Natural killer cell (primary cell): ENCODE measurements at regions not wholly inside any gene's neighbourhood (a gene's known extent, or its start where the extent isn't known, plus 50 kb on each side); places are given as distances from the start of the nearest gene placed in this dataset.

ENCODE experiments used
- ATAC-seq, 3 donors: fragments of 150-1000 bp in 2 of 3; fragments of 200-7000 bp in 1 of 3; cut with Tn5 transposase; 1 replicate in 1 of 3; 2 replicates in 2 of 3; pipeline ENCODE4 v1.10.0; 2021; ENCODE audit warnings: mild to moderate bottlenecking in 2 of 3, moderate library complexity in 2 of 3
- DNase-seq, 2 donors: peaks; one replicate each; pipeline versions ENCODE4 v3.0.0 to v3.0.0-alpha.2; 2013 to 2021; ENCODE audit warnings: mixed read lengths in 1 of 2
- H3K27ac ChIP-seq: one replicate; pipeline ENCODE4 v1.5.1; 2013; ENCODE audit warnings: mild to moderate bottlenecking, low read length
- H3K27me3 ChIP-seq: one replicate; pipeline ENCODE4 v1.6.1; 2013; ENCODE audit warnings: low read length; ENCODE audit not compliant: control insufficient read depth, insufficient read depth
- H3K36me3 ChIP-seq: one replicate; pipeline ENCODE4 v1.6.1; 2013; ENCODE audit warnings: low read length; ENCODE audit not compliant: control insufficient read depth, insufficient read depth
- H3K4me1 ChIP-seq: one replicate; pipeline ENCODE4 v1.6.1; 2013; ENCODE audit warnings: low read length; ENCODE audit not compliant: control insufficient read depth, insufficient read depth
- H3K4me3 ChIP-seq: one replicate; pipeline ENCODE4 v1.5.1; 2013; ENCODE audit warnings: low read length
- H3K9me3 ChIP-seq: one replicate; pipeline ENCODE4 v1.6.1; 2013; ENCODE audit warnings: low read length; ENCODE audit not compliant: control insufficient read depth, insufficient read depth
- H3K27ac Mint-ChIP-seq, 2 donors: one replicate each; pipeline ENCODE4 v1.8.0; 2022; ENCODE audit warnings: mild to moderate bottlenecking in 2 of 2, mixed read lengths in 2 of 2, moderate library complexity in 1 of 2
- H3K27me3 Mint-ChIP-seq, 2 donors: one replicate each; pipeline ENCODE4 v1.8.0; 2022; ENCODE audit warnings: low read depth in 2 of 2, mixed read lengths in 2 of 2
- H3K36me3 Mint-ChIP-seq: one replicate; pipeline ENCODE4 v1.8.0; 2022; ENCODE audit warnings: mixed read lengths
- H3K4me1 Mint-ChIP-seq, 2 donors: one replicate each; pipeline ENCODE4 v1.8.0; 2022; ENCODE audit warnings: mixed read lengths in 2 of 2
- H3K4me3 Mint-ChIP-seq: one replicate; pipeline ENCODE4 v1.8.0; 2022; ENCODE audit warnings: mild to moderate bottlenecking, moderate library complexity, mixed read lengths
- H3K9me3 Mint-ChIP-seq, 2 donors: one replicate each; pipeline ENCODE4 v1.8.0; 2022; ENCODE audit warnings: mixed read lengths in 2 of 2
- CTCF ChIP-seq: fragments of 200-600 bp; IDR thresholded peaks from one replicate; pipeline ENCODE4 v1.8.0; 2022; ENCODE audit warnings: antibody characterized with exemption
- WGBS: methylation state at CpG from one replicate; pipeline ENCODE4 v1.1.7; 2013; ENCODE audit warnings: missing lambda C conversion rate; ENCODE audit not compliant: insufficient coverage; 5-methylcytosine and 5-hydroxymethylcytosine counted together
- intact Hi-C: fragments of 100-400 bp; cut with micrococcal nuclease; formaldehyde crosslinking; loops from one replicate; pipeline ENCODE4 v1.14.2; 2022

- intact Hi-C loops = no loop called here
- no peaks in the 10 kb centered on the region for H3K36me3 Mint-ChIP-seq
- no peak for TF ChIP-seq CTCF
- no peak overlapping the region for H3K4me3 Mint-ChIP-seq
- no peak overlapping the region for H3K27ac Mint-ChIP-seq
- no peaks in the 10 kb centered on the region for H3K27me3 Mint-ChIP-seq
- DNase-seq (no peak), ATAC-seq (no peak)
- peaks cover 0 to 4% of the 10 kb centered on the region in 2 donors for H3K4me1 Mint-ChIP-seq
- no peaks in the 10 kb centered on the region for H3K4me1 ChIP-seq
- H3K27me3 ChIP-seq = no peaks in the 10 kb centered on the region
- H3K27ac ChIP-seq = no peak overlapping the region
- no peaks in the 10 kb centered on the region for H3K36me3 ChIP-seq
- H3K4me3 ChIP-seq = no peak overlapping the region
- H3K9me3 ChIP-seq = peaks cover 2% of the 10 kb centered on the region
- peaks cover 0 to 6% of the 10 kb centered on the region in 2 donors for H3K9me3 Mint-ChIP-seq
- WGBS = 100% methylated on average over 2 of the region's 4 CpGs
These were observed 111.8 kb upstream of the CYYR1 start for GRCh38 chr21:26684889-26685288.

GRCh38 chr21:26683996-26684395 is 110.9 kb upstream of the CYYR1 start:
- intact Hi-C loops = no loop called here
- H3K27me3 ChIP-seq = no peaks in the 10 kb centered on the region
- H3K36me3 Mint-ChIP-seq = no peaks in the 10 kb centered on the region
- no peaks in the 10 kb centered on the region for H3K36me3 ChIP-seq
- ATAC-seq (no peak), DNase-seq (no peak)
- H3K4me3 Mint-ChIP-seq = no peak overlapping the region
- no peak for TF ChIP-seq CTCF
- peaks cover 0 to 6% of the 10 kb centered on the region in 2 donors for H3K9me3 Mint-ChIP-seq
- H3K9me3 ChIP-seq = no peaks in the 10 kb centered on the region
- no peak overlapping the region for H3K4me3 ChIP-seq
- H3K4me1 Mint-ChIP-seq = peaks cover 0 to 4% of the 10 kb centered on the region in 2 donors
- no peak overlapping the region for H3K27ac Mint-ChIP-seq
- H3K4me1 ChIP-seq = no peaks in the 10 kb centered on the region
- no CpG with 5 or more reads among the region's 2 CpGs for WGBS
- H3K27me3 Mint-ChIP-seq = no peaks in the 10 kb centered on the region
- no peak overlapping the region for H3K27ac ChIP-seq

DNA sequence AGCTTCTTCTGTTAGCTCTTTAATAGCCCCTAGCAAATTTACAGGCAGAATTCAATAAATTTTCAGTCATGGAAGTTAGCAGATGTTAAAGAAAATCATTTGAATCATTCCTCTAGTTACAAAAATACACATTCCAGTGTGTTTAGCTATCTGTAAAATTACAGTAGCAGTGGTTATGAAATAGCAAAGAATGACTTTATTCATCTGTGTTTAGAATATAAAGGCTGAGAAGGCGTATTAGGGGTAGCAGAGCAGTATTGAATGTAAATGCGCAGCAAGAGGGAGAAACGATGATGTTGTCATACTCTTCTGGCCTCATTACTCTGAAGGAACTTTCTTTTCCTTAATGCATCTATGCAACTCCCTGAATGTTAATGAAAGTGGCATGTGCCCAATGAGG is 106.2 kb upstream of the CYYR1 start:
- no peak for TF ChIP-seq CTCF
- no peak for DNase-seq
- Mint-ChIP-seq H3K4me3 (no peak overlapping the region), H3K9me3 (peaks cover 0 to 5% of the 10 kb centered on the region in 2 donors), H3K4me1 (no peaks in the 10 kb centered on the region), H3K27ac (no peak overlapping the region), H3K27me3 (no peaks in the 10 kb centered on the region), H3K36me3 (no peaks in the 10 kb centered on the region)
- H3K9me3 ChIP-seq = no peaks in the 10 kb centered on the region
- no peaks in the 10 kb centered on the region for H3K36me3 ChIP-seq
- intact Hi-C loops = no loop called here
- H3K27ac ChIP-seq = no peak overlapping the region
- H3K27me3 ChIP-seq = no peaks in the 10 kb centered on the region
- no peak overlapping the region for H3K4me3 ChIP-seq
- no peaks in the 10 kb centered on the region for H3K4me1 ChIP-seq
- 98% methylated on average over 3 of the region's 3 CpGs for WGBS
- no peak for ATAC-seq

DNA sequence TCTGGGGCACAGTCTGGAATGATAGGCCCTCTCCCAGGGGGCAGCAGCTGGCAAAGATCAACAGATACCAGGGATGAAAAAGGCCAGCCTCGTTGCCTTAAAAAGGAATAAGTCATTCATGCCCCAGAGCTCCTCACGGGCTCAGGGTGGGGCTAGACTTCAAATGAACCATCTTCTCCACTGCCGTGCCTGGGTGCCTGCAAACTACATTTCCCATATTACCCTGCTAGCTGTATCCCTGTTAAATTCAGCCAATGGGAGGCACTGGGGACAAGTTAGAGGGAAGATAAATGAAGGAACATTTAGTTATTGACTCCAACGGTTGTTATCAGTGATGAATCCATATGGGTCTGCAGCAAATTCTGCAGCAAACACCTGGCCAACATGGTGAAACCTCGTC is 101.2 kb upstream of the CYYR1 start:
- no peak overlapping the region for H3K27ac Mint-ChIP-seq
- no peak for TF ChIP-seq CTCF
- H3K27me3 Mint-ChIP-seq = no peaks in the 10 kb centered on the region
- intact Hi-C loops = no loop called here
- Histone ChIP-seq H3K4me1 (no peaks in the 10 kb centered on the region), H3K27ac (no peak overlapping the region), H3K27me3 (no peaks in the 10 kb centered on the region), H3K9me3 (peaks cover 2% of the 10 kb centered on the region), H3K36me3 (no peaks in the 10 kb centered on the region), H3K4me3 (no peak overlapping the region)
- H3K4me3 Mint-ChIP-seq = no peak overlapping the region
- DNase-seq (no peak), ATAC-seq (no peak)
- H3K4me1 Mint-ChIP-seq = no peaks in the 10 kb centered on the region
- H3K36me3 Mint-ChIP-seq = no peaks in the 10 kb centered on the region
- H3K9me3 Mint-ChIP-seq = no peaks in the 10 kb centered on the region
- WGBS = 68% methylated on average over 5 of the region's 5 CpGs
